Breast epithelium (tissue), 3 donors: ENCODE measurements at regions not wholly inside any gene's neighbourhood (a gene's known extent, or its start where the extent isn't known, plus 50 kb on each side); places are given as distances from the start of the nearest gene placed in this dataset.

Experiments used
- POLR2A ChIP-seq: fragments of 450-650 bp; IDR thresholded peaks from one replicate; pipeline ENCODE4 v1.6.1; 2016; ENCODE audit warnings: antibody characterized with exemption, mild to moderate bottlenecking, moderate library complexity
- TF ChIP-seq, protein P1 (sequence below), 3 donors: fragments of 450-650 bp; IDR thresholded peaks; one replicate each; pipeline ENCODE4 v1.5.1; 2016 to 2017; ENCODE audit warnings: antibody characterized with exemption in 3 of 3, mild to moderate bottlenecking in 3 of 3, moderate library complexity in 3 of 3

DNA sequence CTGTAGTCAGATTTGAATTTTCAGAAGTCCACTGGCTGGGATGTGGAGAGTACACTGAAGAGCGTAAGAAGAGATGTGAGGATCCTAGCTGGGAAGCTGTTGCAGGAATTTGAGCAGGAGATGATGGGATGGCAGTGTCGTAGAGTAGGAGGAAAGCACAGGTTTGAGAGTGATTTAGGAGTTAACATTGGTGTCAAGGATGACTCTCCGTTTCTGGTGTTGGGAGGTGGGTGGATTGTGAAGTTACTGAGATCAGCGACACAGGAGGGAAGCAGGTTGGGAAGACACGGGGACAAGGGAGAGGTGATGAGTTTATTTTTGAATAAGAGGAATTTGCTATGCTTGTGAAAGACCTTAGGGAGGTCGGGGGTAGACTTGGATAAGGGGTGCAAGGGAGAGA, 434.2 kb upstream of the TPM1 start:
- TF ChIP-seq, protein P1, sequence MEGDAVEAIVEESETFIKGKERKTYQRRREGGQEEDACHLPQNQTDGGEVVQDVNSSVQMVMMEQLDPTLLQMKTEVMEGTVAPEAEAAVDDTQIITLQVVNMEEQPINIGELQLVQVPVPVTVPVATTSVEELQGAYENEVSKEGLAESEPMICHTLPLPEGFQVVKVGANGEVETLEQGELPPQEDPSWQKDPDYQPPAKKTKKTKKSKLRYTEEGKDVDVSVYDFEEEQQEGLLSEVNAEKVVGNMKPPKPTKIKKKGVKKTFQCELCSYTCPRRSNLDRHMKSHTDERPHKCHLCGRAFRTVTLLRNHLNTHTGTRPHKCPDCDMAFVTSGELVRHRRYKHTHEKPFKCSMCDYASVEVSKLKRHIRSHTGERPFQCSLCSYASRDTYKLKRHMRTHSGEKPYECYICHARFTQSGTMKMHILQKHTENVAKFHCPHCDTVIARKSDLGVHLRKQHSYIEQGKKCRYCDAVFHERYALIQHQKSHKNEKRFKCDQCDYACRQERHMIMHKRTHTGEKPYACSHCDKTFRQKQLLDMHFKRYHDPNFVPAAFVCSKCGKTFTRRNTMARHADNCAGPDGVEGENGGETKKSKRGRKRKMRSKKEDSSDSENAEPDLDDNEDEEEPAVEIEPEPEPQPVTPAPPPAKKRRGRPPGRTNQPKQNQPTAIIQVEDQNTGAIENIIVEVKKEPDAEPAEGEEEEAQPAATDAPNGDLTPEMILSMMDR (IDR thresholded peaks at IDR 0.05), result no peak
- no peak for TF ChIP-seq POLR2A
